ENCODE measurements at regions not wholly inside any gene's neighbourhood (a gene's known extent, or its start where the extent isn't known, plus 50 kb on each side); places are given as distances from the start of the nearest gene placed in this dataset.

DNA sequence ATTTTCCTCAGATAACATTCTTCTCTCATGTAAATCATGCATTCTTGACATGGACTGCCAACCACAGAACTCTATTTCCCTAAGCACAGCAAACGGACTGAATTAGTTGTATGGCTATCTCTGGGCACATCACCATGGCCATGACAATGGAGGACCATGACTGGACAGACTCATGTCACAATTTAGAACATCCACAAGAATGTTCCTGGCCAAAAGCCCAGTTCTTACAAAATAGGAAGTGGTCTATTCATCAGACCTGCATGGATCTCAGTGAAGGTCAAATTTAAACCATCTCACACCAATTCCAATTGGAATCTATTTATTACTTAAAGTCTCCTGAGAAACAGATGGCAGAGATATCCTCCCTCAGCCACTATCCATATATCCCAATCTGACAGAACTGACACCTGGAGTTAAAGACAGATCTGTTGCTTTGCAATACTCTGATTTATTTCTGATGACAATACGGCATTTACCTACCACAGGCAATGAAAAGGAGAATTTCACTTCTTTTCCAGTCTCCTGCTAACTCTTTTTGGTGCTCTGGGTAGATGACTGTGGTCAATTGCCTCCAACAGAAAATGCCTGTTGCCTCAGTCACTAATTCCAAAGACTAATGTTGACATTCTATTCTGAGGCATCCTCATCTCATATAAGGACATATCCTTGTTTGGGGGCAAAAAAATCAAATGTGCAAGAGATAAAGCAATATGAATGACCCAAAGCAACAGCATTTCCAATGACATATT lies 254.8 kb downstream of the HTR7 start:
- no peaks in the 10 kb centered on the region for H3K27me3 ChIP-seq (ENCODE audit: control insufficient read depth, insufficient read depth, low read length)
- H3K4me3 ChIP-seq (ENCODE audit: insufficient read depth, low read depth, low read length): no peak overlapping the region
- DNase-seq: no peak
- no peaks in the 10 kb centered on the region for H3K36me3 ChIP-seq (replicated peaks; ENCODE audit: control insufficient read depth, insufficient read depth, low read length)

DNA sequence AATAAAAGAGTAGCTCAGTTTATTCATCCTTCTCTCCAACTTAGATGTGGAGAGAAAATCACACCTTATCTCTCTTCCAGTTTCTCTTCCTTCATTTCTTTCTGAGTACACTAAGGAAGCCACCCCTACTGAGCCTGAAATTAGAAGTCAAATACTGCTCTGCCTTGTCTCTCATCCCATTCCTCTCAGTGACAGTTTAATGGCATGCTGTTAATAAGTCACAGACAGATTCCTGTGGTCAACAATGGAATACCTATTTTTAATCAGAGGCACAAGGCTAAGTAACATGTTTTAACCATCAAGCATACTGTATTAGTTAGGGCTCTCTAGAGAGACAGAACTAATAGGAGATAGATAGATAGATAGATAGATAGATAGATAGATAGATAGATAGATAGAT lies 253.2 kb downstream of the HTR7 start:
- no peak for DNase-seq
- Histone ChIP-seq H3K27me3 (ENCODE audit: control insufficient read depth, insufficient read depth, low read length) (no peaks in the 10 kb centered on the region), H3K4me3 (ENCODE audit: insufficient read depth, low read depth, low read length) (no peak overlapping the region)

DNA sequence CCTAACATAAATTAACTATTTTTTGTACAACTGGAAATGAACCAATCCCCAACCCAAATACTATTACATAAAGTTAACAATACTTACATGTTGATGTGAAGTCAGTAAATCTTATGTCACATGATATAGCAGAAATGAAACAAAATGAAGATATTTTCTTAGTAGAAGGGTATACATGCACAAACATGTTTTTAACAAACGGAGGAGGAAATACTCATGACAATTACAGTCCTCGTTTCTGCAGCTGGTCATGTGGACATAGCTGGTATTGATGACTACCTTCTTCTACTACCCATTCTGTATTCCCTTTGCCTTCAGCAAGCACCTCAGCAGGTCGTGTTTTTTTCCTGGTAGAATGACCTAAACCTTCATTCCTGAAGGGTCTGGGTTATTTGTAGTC lies 252.3 kb downstream of the HTR7 start:
- no peaks in the 10 kb centered on the region for H3K36me3 ChIP-seq (replicated peaks; ENCODE audit: control insufficient read depth, insufficient read depth, low read length)
- H3K27me3 ChIP-seq (ENCODE audit: control insufficient read depth, insufficient read depth, low read length): no peaks in the 10 kb centered on the region
- no peak overlapping the region for H3K4me3 ChIP-seq (ENCODE audit: insufficient read depth, low read depth, low read length)
- DNase-seq: no peak

More for the DNA sequence above, 253.2 kb downstream of the HTR7 start:
- H3K36me3 ChIP-seq (replicated peaks; ENCODE audit: control insufficient read depth, insufficient read depth, low read length): no peaks in the 10 kb centered on the region

DNA sequence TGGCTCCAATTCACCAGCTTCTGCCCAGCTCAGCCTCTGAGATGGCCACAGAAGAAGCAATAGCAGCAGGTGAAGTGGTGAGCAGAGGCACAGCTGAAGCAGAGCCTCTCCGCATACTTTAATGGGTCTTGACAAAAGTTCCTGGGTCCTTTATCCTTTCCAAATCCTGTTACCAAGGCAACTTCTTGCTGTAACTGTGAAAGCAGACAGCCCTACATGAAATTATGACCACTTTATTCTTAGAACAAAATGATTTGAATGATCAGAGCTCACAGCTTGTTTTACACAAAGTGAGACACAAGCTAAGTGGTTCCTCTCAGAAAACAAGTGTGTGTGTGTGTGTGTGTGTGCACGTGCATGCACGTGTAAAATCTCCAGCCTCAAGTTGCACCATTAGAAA lies 245.6 kb downstream of the HTR7 start:
- no peak overlapping the region for H3K4me3 ChIP-seq (ENCODE audit: insufficient read depth, low read depth, low read length)
- no peaks in the 10 kb centered on the region for H3K27me3 ChIP-seq (ENCODE audit: control insufficient read depth, insufficient read depth, low read length)
- no peak for DNase-seq
- H3K36me3 ChIP-seq (replicated peaks; ENCODE audit: control insufficient read depth, insufficient read depth, low read length): no peaks in the 10 kb centered on the region

DNA sequence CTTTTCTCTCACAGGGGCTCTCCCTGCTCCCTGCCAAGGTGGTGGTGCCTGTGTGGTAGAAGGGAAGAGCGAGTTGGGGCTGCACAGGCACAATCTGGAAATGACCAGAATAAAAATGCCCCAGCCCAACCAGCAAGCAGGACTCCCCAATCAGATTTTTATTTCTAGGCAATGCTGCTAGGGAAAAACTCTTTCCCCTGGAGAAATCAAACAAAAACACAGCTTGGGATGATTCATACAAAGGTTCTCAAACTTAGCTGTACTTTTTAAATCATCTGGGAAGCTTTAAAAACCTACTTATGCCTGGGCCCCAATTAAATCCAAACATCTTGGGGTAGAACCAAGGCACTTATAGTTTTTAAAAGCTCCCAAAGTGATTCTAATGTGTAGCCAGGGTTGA lies 243.2 kb downstream of the HTR7 start:
- no peak overlapping the region for H3K4me3 ChIP-seq (ENCODE audit: insufficient read depth, low read depth, low read length)

DNA sequence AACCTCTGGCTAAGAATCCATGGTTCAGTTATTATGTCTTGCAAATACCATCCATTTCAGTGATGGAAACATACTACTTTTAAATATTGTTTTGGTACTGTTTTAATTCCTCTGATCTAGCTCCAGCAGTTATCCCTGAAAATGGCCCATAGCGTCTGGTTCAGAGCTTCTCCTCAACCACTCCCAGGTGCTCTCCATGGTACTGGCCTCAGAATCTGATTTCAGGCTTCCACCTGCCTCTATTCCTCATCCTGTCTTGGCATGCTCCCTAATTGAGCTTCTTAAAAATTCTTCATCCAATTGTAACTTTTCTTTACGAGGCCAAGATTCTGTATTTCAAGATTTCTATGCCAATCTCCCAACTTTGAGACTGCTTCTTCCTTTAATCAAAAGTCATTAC lies 236.3 kb downstream of the HTR7 start:
- DNase-seq: peak; percentile 12
- H3K36me3 ChIP-seq (replicated peaks; ENCODE audit: control insufficient read depth, insufficient read depth, low read length): no peaks in the 10 kb centered on the region

More for the DNA sequence above, 243.2 kb downstream of the HTR7 start:
- no peaks in the 10 kb centered on the region for H3K27me3 ChIP-seq (ENCODE audit: control insufficient read depth, insufficient read depth, low read length)
- no peaks in the 10 kb centered on the region for H3K36me3 ChIP-seq (replicated peaks; ENCODE audit: control insufficient read depth, insufficient read depth, low read length)
- DNase-seq: no peak

DNA sequence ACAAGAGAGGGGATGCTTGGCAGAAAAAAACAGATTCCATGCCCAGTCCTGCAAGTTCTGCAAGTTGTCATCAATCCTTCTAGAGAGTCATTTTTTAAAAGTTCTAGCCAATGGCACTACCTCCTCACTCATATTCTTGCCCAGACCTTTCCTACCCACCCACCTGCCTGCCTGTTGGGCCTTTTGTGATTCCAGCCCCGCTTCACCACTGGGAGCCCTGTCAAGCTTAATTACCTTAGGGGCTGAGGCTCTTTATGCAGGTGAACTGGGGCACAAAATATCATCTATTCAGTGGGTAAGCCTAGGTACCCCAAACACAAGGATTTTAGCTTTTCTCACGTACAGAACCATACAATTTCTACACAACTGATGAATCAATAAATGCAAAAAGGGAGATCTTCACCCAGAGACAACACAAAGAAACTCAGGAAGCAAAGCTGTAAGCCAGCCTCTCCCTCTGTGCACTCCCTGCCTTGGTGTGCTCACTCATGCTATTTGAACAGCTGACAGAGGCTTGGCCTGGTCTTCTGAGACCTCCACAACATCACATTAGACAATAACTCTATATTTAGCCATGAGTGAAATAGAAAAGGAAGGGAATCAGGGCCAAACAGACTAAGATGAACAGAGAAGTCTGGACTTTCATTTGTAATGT lies 222.6 kb downstream of the HTR7 start:
- no peaks in the 10 kb centered on the region for H3K27me3 ChIP-seq (ENCODE audit: control insufficient read depth, insufficient read depth, low read length)
- DNase-seq: peak; percentile 3
- no peak overlapping the region for H3K4me3 ChIP-seq (ENCODE audit: insufficient read depth, low read depth, low read length)
- no peaks in the 10 kb centered on the region for H3K36me3 ChIP-seq (replicated peaks; ENCODE audit: control insufficient read depth, insufficient read depth, low read length)

More for the DNA sequence above, 236.3 kb downstream of the HTR7 start:
- Histone ChIP-seq H3K27me3 (ENCODE audit: control insufficient read depth, insufficient read depth, low read length) (no peaks in the 10 kb centered on the region), H3K4me3 (ENCODE audit: insufficient read depth, low read depth, low read length) (no peak overlapping the region)

DNA sequence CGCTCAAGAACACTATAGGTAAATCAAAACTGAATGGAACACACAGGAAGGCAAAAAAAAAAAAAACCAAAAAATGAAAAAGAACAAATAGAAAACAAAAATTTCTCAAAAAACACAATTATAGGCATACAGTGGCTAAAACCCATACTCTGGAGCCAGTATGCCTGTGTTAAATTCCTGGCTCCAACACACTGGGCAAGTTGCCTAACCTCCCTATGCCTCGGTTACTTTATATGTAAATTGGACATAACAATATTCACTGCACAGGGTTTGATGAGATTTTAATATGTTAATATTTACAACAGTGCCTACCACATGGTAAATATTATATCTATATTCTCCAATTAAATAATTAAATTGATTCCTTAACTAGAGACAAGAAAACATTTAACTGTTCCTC lies 217.1 kb downstream of the HTR7 start:
- no peaks in the 10 kb centered on the region for H3K36me3 ChIP-seq (replicated peaks; ENCODE audit: control insufficient read depth, insufficient read depth, low read length)
- H3K27me3 ChIP-seq (ENCODE audit: control insufficient read depth, insufficient read depth, low read length): no peaks in the 10 kb centered on the region
- no peak overlapping the region for H3K4me3 ChIP-seq (ENCODE audit: insufficient read depth, low read depth, low read length)
- no peak for DNase-seq

DNA sequence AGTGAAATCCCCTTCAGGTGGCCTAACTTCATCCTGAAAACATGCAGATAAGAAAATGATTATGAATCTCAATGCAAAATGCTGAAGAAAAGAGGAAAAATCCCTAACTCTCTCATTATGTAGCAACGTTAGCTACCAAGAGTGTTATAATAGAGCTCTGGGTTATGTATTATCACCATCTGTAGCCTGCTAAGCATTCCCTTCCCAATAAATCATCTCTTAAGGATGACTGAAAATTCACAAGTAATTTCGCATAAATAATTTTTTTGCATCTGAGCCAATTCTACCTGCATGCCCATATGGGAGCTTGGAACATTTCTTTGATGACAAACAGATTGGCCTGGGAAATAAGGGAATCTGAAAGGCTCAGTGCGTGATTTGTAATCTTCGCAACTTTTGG lies 216.1 kb downstream of the HTR7 start:
- H3K36me3 ChIP-seq (replicated peaks; ENCODE audit: control insufficient read depth, insufficient read depth, low read length): no peaks in the 10 kb centered on the region
- no peak overlapping the region for H3K4me3 ChIP-seq (ENCODE audit: insufficient read depth, low read depth, low read length)
- no peaks in the 10 kb centered on the region for H3K27me3 ChIP-seq (ENCODE audit: control insufficient read depth, insufficient read depth, low read length)
- no peak for DNase-seq

DNA sequence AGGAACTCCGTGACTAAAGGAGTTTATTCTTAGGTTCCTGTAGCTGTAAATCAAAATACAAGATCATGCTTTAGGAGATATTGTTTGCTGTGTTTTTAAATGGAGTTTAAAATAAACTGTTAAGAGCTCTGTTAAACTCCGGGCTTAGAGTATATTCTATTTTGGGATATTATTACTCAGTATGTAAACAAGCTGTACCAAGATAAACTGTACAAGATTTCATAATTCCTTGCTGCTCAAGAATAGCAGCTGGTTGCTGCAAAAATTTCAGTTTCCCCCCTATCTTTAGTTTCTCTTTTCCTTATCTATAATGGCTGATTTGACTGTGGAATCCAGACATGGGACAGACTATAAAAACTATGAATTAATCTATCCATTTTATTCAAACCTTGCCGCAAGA lies 215.7 kb downstream of the HTR7 start:
- no peaks in the 10 kb centered on the region for H3K27me3 ChIP-seq (ENCODE audit: control insufficient read depth, insufficient read depth, low read length)

DNA sequence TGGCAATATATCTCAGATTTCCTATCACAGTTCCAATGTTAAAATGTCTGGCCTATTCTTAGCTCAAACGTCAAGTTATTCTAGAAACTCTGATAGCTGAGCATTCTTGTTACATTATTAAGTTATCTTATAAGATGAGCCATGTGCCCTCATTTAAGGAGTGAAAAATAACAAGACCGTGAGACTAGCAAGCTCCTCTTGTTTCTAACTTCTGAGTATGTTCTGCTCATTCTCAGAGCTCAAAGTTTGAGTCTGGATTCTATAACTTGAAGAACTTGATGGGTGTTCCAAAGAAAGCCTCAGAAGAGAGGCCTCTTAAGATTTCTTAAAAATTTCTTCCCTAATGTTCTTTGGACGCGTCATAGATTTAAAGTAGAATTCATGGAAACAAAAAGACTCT lies 215.2 kb downstream of the HTR7 start:
- H3K4me3 ChIP-seq (ENCODE audit: insufficient read depth, low read depth, low read length): no peak overlapping the region
- H3K36me3 ChIP-seq (replicated peaks; ENCODE audit: control insufficient read depth, insufficient read depth, low read length): no peaks in the 10 kb centered on the region
- no peaks in the 10 kb centered on the region for H3K27me3 ChIP-seq (ENCODE audit: control insufficient read depth, insufficient read depth, low read length)
- no peak for DNase-seq

More for the DNA sequence above, 215.7 kb downstream of the HTR7 start:
- no peak for DNase-seq
- no peaks in the 10 kb centered on the region for H3K36me3 ChIP-seq (replicated peaks; ENCODE audit: control insufficient read depth, insufficient read depth, low read length)
- no peak overlapping the region for H3K4me3 ChIP-seq (ENCODE audit: insufficient read depth, low read depth, low read length)

DNA sequence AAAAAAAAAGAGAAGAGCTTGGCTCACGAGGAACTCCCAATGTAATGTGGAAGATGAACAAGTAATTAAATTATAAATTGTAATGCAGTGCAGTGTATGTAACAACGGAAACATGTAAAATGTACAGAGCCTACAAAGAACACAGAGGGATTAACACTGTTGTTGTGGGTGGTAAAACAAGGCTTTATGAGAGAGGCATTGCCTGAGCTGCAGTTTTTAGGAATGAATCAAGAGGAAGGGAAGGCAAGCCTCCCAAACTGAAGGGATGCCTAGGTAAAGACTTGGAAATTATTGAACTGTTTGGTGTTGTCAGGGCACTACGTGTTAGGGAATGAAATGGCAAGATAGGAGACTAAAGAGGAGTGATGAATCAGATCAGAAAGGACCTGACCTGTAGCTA lies 213.7 kb downstream of the HTR7 start:
- no peak for DNase-seq
- no peaks in the 10 kb centered on the region for H3K36me3 ChIP-seq (replicated peaks; ENCODE audit: control insufficient read depth, insufficient read depth, low read length)
- H3K27me3 ChIP-seq (ENCODE audit: control insufficient read depth, insufficient read depth, low read length): no peaks in the 10 kb centered on the region
- H3K4me3 ChIP-seq (ENCODE audit: insufficient read depth, low read depth, low read length): no peak overlapping the region

DNA sequence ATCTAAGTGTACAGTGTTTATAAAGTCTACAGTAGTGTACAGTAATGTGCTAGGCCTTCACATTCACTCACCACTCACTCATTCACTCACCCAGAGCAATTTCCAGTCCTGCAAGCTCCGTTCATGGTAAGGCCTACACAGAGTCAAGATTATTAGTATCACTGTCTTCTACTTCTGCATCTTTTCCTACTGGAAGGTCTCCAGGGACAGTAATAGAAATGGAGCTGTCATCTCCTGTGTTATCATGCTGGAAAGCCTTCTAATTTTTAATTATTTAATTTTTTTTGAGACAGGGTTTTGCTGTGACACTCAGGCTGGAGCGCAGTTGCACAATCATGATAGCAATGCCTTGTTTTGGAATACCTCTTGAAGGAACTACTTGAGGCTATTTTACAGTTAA lies 207.0 kb downstream of the HTR7 start:
- Histone ChIP-seq H3K4me3 (ENCODE audit: insufficient read depth, low read depth, low read length) (no peak overlapping the region), H3K27me3 (ENCODE audit: control insufficient read depth, insufficient read depth, low read length) (no peaks in the 10 kb centered on the region), H3K36me3 (replicated peaks; ENCODE audit: control insufficient read depth, insufficient read depth, low read length) (no peaks in the 10 kb centered on the region)
- DNase-seq: no peak

DNA sequence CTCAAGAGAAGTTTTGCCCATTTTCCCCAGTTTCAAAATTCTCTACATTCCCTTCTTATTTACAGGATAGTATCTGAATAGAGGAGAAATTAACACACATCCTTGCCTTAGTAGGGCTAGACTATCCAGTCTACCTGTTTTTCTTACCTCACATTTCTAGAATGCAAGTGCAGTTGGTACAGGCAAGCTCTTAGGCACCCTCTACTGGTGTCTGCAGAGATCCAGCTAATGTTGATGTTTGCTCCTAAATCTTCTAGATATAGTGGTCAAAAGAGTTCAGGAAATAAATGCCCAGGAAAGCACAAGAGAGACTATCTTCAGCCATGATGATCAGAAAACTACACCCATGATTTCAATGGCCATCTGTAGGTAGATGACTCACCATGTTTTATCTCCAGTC lies 205.3 kb downstream of the HTR7 start:
- DNase-seq: no peak
- Histone ChIP-seq H3K27me3 (ENCODE audit: control insufficient read depth, insufficient read depth, low read length) (no peaks in the 10 kb centered on the region), H3K4me3 (ENCODE audit: insufficient read depth, low read depth, low read length) (no peak overlapping the region), H3K36me3 (replicated peaks; ENCODE audit: control insufficient read depth, insufficient read depth, low read length) (no peaks in the 10 kb centered on the region)

DNA sequence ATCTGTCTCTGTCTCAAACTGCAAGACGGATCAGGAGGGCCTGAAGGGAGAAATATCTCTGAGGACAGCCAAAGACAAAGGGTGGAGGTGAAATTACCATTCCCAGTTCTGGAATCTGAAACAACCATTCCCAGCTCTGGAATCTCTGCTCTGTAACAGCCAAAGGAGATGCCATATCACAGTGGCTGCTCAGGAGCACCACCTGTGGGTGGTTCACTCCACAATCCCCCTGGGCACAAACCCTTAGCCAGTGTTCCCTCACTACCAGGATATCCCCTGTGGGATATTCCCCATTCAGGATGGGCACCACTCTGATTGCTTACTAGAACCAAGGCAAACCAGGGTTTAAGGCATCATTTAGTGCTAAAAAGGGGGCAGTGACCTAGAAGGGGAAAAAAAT lies 199.0 kb downstream of the HTR7 start:
- Histone ChIP-seq H3K4me3 (ENCODE audit: insufficient read depth, low read depth, low read length) (no peak overlapping the region), H3K27me3 (ENCODE audit: control insufficient read depth, insufficient read depth, low read length) (no peaks in the 10 kb centered on the region), H3K36me3 (replicated peaks; ENCODE audit: control insufficient read depth, insufficient read depth, low read length) (no peaks in the 10 kb centered on the region)
- DNase-seq: no peak
